WTC11 (cell line): ENCODE measurements at regions not wholly inside any gene's neighbourhood (a gene's known extent, or its start where the extent isn't known, plus 50 kb on each side); places are given as distances from the start of the nearest gene placed in this dataset.

Experiments
- ATAC-seq: fragments of 200-7000 bp; cut with Tn5 transposase; 2 replicates; pipeline ENCODE4 v1.10.0; 2021; ENCODE audit warnings: mild to moderate bottlenecking, moderate library complexity
- CTCF ChIA-PET: fragments of 300-600 bp; sonication (Branson Sonifier 250); formaldehyde crosslinking; loops from one replicate; lab custom pipeline; 2021; ENCODE audit warnings: antibody characterized with exemption; lab: Charles Lee
- POLR2A ChIA-PET: fragments of 350-600 bp; sonication (Branson Sonifier 250); formaldehyde crosslinking; loops from one replicate; lab custom pipeline; 2021; ENCODE audit warnings: antibody characterized with exemption; lab: Charles Lee
- DNase-seq: peaks from one replicate; pipeline ENCODE4 v3.0.0; 2021; ENCODE audit warnings: low spot score
- H3K27ac Mint-ChIP-seq: 2 replicates; pipeline ENCODE4 v1.8.0; 2021; ENCODE audit warnings: mixed read lengths
- H3K27me3 Mint-ChIP-seq: 2 replicates; pipeline ENCODE4 v1.8.0; 2021; ENCODE audit warnings: low read depth, mild to moderate bottlenecking, moderate library complexity, mixed read lengths
- H3K36me3 Mint-ChIP-seq: 2 replicates; pipeline ENCODE4 v1.8.0; 2021; ENCODE audit warnings: mixed read lengths
- H3K4me1 Mint-ChIP-seq: 2 replicates; pipeline ENCODE4 v1.8.0; 2022; ENCODE audit warnings: mixed read lengths
- H3K4me3 Mint-ChIP-seq: 2 replicates; pipeline ENCODE4 v1.8.0; 2021; ENCODE audit warnings: mild to moderate bottlenecking, moderate library complexity, mixed read lengths
- H3K9me3 Mint-ChIP-seq: 2 replicates; pipeline ENCODE4 v1.8.0; 2021; ENCODE audit warnings: mixed read lengths
- ATF3 ChIP-seq: sonication (generic); formaldehyde crosslinking; conservative IDR thresholded peaks from 2 replicates; pipeline ENCODE4 v1.8.1; 2022; ENCODE audit warnings: mild to moderate bottlenecking, missing genetic modification reagents
- CBFB ChIP-seq: sonication (generic); formaldehyde crosslinking; IDR thresholded peaks from 2 replicates; pipeline ENCODE4 v1.8.1; 2022; ENCODE audit warnings: mild to moderate bottlenecking, low read depth, missing genetic modification reagents
- CREB1 ChIP-seq: sonication (generic); formaldehyde crosslinking; IDR thresholded peaks from 2 replicates; pipeline ENCODE4 v1.8.0; 2023; ENCODE audit warnings: mild to moderate bottlenecking, missing genetic modification reagents
- CTCF ChIP-seq: fragments of 200-600 bp; IDR thresholded peaks from 2 replicates; pipeline ENCODE4 v1.8.0; 2022; ENCODE audit warnings: antibody characterized with exemption
- E2F4 ChIP-seq: sonication (generic); formaldehyde crosslinking; IDR thresholded peaks from 2 replicates; pipeline ENCODE4 v1.8.1; 2022; ENCODE audit warnings: low read depth, mild to moderate bottlenecking, moderate library complexity, missing genetic modification reagents, borderline replicate concordance
- ELF4 ChIP-seq: sonication (generic); formaldehyde crosslinking; IDR thresholded peaks from 2 replicates; pipeline ENCODE4 v1.8.1; 2022; ENCODE audit warnings: low read depth, mild to moderate bottlenecking, moderate library complexity, missing genetic modification reagents
- ETV6 ChIP-seq: sonication (generic); formaldehyde crosslinking; IDR thresholded peaks from 2 replicates; pipeline ENCODE4 v1.8.1; 2022; ENCODE audit warnings: mild to moderate bottlenecking, missing genetic modification reagents
- FOXP1 ChIP-seq: sonication (generic); formaldehyde crosslinking; IDR thresholded peaks from 2 replicates; pipeline ENCODE4 v1.8.0; 2022; ENCODE audit warnings: missing genetic modification reagents, mild to moderate bottlenecking, moderate library complexity, borderline replicate concordance
- GABPB1 ChIP-seq: sonication (generic); formaldehyde crosslinking; IDR thresholded peaks from 2 replicates; pipeline ENCODE4 v1.8.1; 2023; ENCODE audit warnings: mild to moderate bottlenecking, missing genetic modification reagents
- GRHL2 ChIP-seq: fragments of 250-450 bp; sonication (Bioruptor Pico); IDR thresholded peaks from 2 replicates; pipeline ENCODE4 v1.8.0; 2022; ENCODE audit warnings: mild to moderate bottlenecking, moderate library complexity; ENCODE audit not compliant: insufficient replicate concordance, severe bottlenecking
- MYBL2 ChIP-seq: sonication (generic); formaldehyde crosslinking; IDR thresholded peaks from 2 replicates; pipeline ENCODE4 v1.8.1; 2023; ENCODE audit warnings: mild to moderate bottlenecking, moderate library complexity, missing genetic modification reagents
- RELA ChIP-seq: sonication (generic); formaldehyde crosslinking; IDR thresholded peaks from 2 replicates; pipeline ENCODE4 v1.8.1; 2022; ENCODE audit warnings: missing genetic modification reagents, mild to moderate bottlenecking, borderline replicate concordance
- ZNF219 ChIP-seq: sonication (generic); formaldehyde crosslinking; IDR thresholded peaks from 2 replicates; pipeline ENCODE4 v1.8.0; 2023; ENCODE audit warnings: missing genetic modification reagents, mild to moderate bottlenecking, borderline replicate concordance
- ZNF232 ChIP-seq: sonication (generic); formaldehyde crosslinking; IDR thresholded peaks from 2 replicates; pipeline ENCODE4 v1.8.0; 2022; ENCODE audit warnings: mild to moderate bottlenecking, missing genetic modification reagents
- ZNF396 ChIP-seq: fragments of 250-450 bp; sonication (Bioruptor Pico); IDR thresholded peaks from 2 replicates; pipeline ENCODE4 v1.8.0; 2021; ENCODE audit warnings: mild to moderate bottlenecking, moderate library complexity, borderline replicate concordance
- TF ChIP-seq, protein P1 (sequence below): fragments of 250-450 bp; sonication (Bioruptor Pico); IDR thresholded peaks from 2 replicates; pipeline ENCODE4 v2.1.2; 2022; ENCODE audit warnings: mild to moderate bottlenecking, moderate library complexity
- TF ChIP-seq, protein P2 (sequence below): sonication (generic); formaldehyde crosslinking; IDR thresholded peaks from 2 replicates; pipeline ENCODE4 v1.8.1; 2023; ENCODE audit warnings: mild to moderate bottlenecking, missing genetic modification reagents, borderline replicate concordance
- TF ChIP-seq, protein P3 (sequence below): fragments of 250-450 bp; sonication (Bioruptor Pico); IDR thresholded peaks from 2 replicates; pipeline ENCODE4 v1.9.0; 2021; ENCODE audit warnings: mild to moderate bottlenecking

- peaks cover 49% of the 10 kb centered on the region for H3K36me3 Mint-ChIP-seq
- TF ChIP-seq ZNF219 (CRISPR knock-in tag) (no peak), FOXP1 (CRISPR knock-in tag) (no peak), MYBL2 (CRISPR knock-in tag) (no peak), GRHL2 (CRISPR knock-in tag) (no peak), CBFB (CRISPR knock-in tag) (no peak), ZNF232 (no peak), CTCF (no peak), GABPB1 (CRISPR knock-in tag) (no peak), E2F4 (CRISPR knock-in tag) (no peak), RELA (CRISPR knock-in tag) (no peak), CREB1 (CRISPR knock-in tag) (no peak), ELF4 (CRISPR knock-in tag) (no peak), ZNF396 (CRISPR knock-in tag) (no peak), ATF3 (CRISPR knock-in tag) (no peak), ETV6 (CRISPR knock-in tag) (no peak)
- TF ChIP-seq, protein P1, sequence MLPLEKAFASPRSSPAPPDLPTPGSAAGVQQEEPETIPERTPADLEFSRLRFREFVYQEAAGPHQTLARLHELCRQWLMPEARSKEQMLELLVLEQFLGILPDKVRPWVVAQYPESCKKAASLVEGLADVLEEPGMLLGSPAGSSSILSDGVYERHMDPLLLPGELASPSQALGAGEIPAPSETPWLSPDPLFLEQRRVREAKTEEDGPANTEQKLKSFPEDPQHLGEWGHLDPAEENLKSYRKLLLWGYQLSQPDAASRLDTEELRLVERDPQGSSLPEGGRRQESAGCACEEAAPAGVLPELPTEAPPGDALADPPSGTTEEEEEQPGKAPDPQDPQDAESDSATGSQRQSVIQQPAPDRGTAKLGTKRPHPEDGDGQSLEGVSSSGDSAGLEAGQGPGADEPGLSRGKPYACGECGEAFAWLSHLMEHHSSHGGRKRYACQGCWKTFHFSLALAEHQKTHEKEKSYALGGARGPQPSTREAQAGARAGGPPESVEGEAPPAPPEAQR: no peak
- TF ChIP-seq, protein P2, sequence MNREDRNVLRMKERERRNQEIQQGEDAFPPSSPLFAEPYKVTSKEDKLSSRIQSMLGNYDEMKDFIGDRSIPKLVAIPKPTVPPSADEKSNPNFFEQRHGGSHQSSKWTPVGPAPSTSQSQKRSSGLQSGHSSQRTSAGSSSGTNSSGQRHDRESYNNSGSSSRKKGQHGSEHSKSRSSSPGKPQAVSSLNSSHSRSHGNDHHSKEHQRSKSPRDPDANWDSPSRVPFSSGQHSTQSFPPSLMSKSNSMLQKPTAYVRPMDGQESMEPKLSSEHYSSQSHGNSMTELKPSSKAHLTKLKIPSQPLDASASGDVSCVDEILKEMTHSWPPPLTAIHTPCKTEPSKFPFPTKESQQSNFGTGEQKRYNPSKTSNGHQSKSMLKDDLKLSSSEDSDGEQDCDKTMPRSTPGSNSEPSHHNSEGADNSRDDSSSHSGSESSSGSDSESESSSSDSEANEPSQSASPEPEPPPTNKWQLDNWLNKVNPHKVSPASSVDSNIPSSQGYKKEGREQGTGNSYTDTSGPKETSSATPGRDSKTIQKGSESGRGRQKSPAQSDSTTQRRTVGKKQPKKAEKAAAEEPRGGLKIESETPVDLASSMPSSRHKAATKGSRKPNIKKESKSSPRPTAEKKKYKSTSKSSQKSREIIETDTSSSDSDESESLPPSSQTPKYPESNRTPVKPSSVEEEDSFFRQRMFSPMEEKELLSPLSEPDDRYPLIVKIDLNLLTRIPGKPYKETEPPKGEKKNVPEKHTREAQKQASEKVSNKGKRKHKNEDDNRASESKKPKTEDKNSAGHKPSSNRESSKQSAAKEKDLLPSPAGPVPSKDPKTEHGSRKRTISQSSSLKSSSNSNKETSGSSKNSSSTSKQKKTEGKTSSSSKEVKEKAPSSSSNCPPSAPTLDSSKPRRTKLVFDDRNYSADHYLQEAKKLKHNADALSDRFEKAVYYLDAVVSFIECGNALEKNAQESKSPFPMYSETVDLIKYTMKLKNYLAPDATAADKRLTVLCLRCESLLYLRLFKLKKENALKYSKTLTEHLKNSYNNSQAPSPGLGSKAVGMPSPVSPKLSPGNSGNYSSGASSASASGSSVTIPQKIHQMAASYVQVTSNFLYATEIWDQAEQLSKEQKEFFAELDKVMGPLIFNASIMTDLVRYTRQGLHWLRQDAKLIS (CRISPR knock-in tag): no peak
- TF ChIP-seq, protein P3, sequence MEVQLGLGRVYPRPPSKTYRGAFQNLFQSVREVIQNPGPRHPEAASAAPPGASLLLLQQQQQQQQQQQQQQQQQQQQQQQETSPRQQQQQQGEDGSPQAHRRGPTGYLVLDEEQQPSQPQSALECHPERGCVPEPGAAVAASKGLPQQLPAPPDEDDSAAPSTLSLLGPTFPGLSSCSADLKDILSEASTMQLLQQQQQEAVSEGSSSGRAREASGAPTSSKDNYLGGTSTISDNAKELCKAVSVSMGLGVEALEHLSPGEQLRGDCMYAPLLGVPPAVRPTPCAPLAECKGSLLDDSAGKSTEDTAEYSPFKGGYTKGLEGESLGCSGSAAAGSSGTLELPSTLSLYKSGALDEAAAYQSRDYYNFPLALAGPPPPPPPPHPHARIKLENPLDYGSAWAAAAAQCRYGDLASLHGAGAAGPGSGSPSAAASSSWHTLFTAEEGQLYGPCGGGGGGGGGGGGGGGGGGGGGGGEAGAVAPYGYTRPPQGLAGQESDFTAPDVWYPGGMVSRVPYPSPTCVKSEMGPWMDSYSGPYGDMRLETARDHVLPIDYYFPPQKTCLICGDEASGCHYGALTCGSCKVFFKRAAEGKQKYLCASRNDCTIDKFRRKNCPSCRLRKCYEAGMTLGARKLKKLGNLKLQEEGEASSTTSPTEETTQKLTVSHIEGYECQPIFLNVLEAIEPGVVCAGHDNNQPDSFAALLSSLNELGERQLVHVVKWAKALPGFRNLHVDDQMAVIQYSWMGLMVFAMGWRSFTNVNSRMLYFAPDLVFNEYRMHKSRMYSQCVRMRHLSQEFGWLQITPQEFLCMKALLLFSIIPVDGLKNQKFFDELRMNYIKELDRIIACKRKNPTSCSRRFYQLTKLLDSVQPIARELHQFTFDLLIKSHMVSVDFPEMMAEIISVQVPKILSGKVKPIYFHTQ: no peak
- TF ChIP-seq, all 79 proteins: peak for 0
- Mint-ChIP-seq H3K27ac (no peak overlapping the region), H3K9me3 (peaks cover 58% of the 10 kb centered on the region), H3K27me3 (peaks cover 29% of the 10 kb centered on the region), H3K4me1 (peaks cover 24% of the 10 kb centered on the region), H3K4me3 (no peak overlapping the region)
- DNase-seq (no peak), ATAC-seq (no peak)
- CTCF ChIA-PET: interaction anchor here (0.6 to 1.2 kb wide), 3 partner anchors 16 to 153 kb away, joined by 3 read pairs; no protein-coding TSS in a partner anchor
- POLR2A ChIA-PET: no interaction called here
These were observed 636.7 kb upstream of the KIF2B start for GRCh38 chr17:53186001-53186400.
